HCT116 (cell line): ENCODE measurements at regions not wholly inside any gene's neighbourhood (a gene's known extent, or its start where the extent isn't known, plus 50 kb on each side); places are given as distances from the start of the nearest gene placed in this dataset.

Experiments
- ATAC-seq: fragments of 200-7000 bp; cut with Tn5 transposase; 2 replicates; pipeline ENCODE4 v1.9.1; 2020; ENCODE audit warnings: mild to moderate bottlenecking, moderate library complexity
- BruUV-seq: library from RNA; stranded (reverse); fragments of 400-500 nt; replicated peaks from 2 replicates; lab custom pipeline; 2021; lab: Mats Ljungman, UMichigan
- CTCF ChIA-PET: fragments of 300-600 bp; sonication (Branson Sonifier 250); formaldehyde crosslinking; loops from one replicate; lab custom pipeline; 2021; ENCODE audit warnings: antibody characterized with exemption; lab: Charles Lee
- POLR2A ChIA-PET: fragments of 300-600, 350-600 bp; sonication (Branson Sonifier 250); formaldehyde crosslinking; loops from one replicate; lab custom pipeline; 2021; ENCODE audit warnings: antibody characterized with exemption; lab: Charles Lee
- RAD21 ChIA-PET, 2 experiments: fragments of 300-600 bp; sonication (Branson Sonifier 250); formaldehyde crosslinking; loops; one replicate each; lab custom pipeline; 2023; ENCODE audit warnings: low total read pairs in 2 of 2; ENCODE audit not compliant: uncharacterized antibody in 2 of 2, unreplicated experiment in 2 of 2, low non-redundant PET in 1 of 2; lab: Charles Lee
- DNase-seq: peaks from one replicate; pipeline ENCODE4 v3.0.0-alpha.2; 2010; ENCODE audit warnings: low read depth, low spot score
- H2AFZ ChIP-seq: fragments of 200-600 bp; shearing (Covaris generic), sonication (generic); 2 replicates; pipeline ENCODE4 v1.6.1; 2017; ENCODE audit warnings: low read depth, mixed run types, mixed read lengths, antibody characterized with exemption, low read length; ENCODE audit not compliant: poor library complexity, severe bottlenecking
- H3K27ac ChIP-seq: 2 replicates; pipeline ENCODE4 v1.5.1; 2012; ENCODE audit warnings: low read depth, low read length
- H3K27me3 ChIP-seq: fragments of 200-600 bp; sonication (generic); 2 replicates; pipeline ENCODE4 v1.6.1; 2016; ENCODE audit warnings: mixed run types, low read length, mixed read lengths; ENCODE audit not compliant: insufficient read depth
- H3K36me3 ChIP-seq, 2 experiments: fragments of 200-500 bp in 1 of 2; fragments of 200-600 bp in 1 of 2; sonication (Bioruptor generic) in 1 of 2; sonication (generic) in 1 of 2; 2 replicates each; pipeline versions ENCODE4 v1.5.1 to v1.6.1; 2014 to 2016; ENCODE audit warnings: low read length in 2 of 2, inconsistent platforms in 1 of 2, mixed read lengths in 1 of 2, mixed run types in 1 of 2; ENCODE audit not compliant: insufficient read depth in 2 of 2, control insufficient read depth in 1 of 2
- H3K4me1 ChIP-seq, 2 experiments: fragments of 200-600 bp in 1 of 2; sonication (generic) in 1 of 2; 2 replicates each; pipeline versions ENCODE4 v1.5.1 to v1.6.1; 2012 to 2017; ENCODE audit warnings: low read length in 2 of 2, inconsistent platforms in 1 of 2, mild to moderate bottlenecking in 1 of 2, mixed read lengths in 1 of 2, mixed run types in 1 of 2, moderate library complexity in 1 of 2; ENCODE audit not compliant: insufficient read depth in 2 of 2, control insufficient read depth in 1 of 2
- H3K4me2 ChIP-seq: fragments of 200-600 bp; sonication (generic); 2 replicates; pipeline ENCODE4 v1.6.1; 2017; ENCODE audit warnings: mixed run types, low read length, mixed read lengths
- H3K4me3 ChIP-seq, 2 experiments: fragments of 200-600 bp in 1 of 2; sonication (generic) in 1 of 2; replicated peaks in 1 of 2; 2 replicates each; pipeline ENCODE4 v1.5.1; 2011 to 2016; ENCODE audit warnings: low read length in 2 of 2, control low read depth in 1 of 2, low read depth in 1 of 2, mild to moderate bottlenecking in 1 of 2, mixed read lengths in 1 of 2, mixed run types in 1 of 2
- H3K79me2 ChIP-seq: fragments of 200-600 bp; sonication (generic); 2 replicates; pipeline ENCODE4 v1.6.1; 2017; ENCODE audit warnings: mild to moderate bottlenecking, mixed run types, low read length, moderate library complexity, mixed read lengths; ENCODE audit not compliant: insufficient read depth
- H3K9ac ChIP-seq: fragments of 200-600 bp; sonication (generic); 2 replicates; pipeline ENCODE4 v1.6.1; 2016; ENCODE audit warnings: low read length, mixed read lengths
- H3K9me2 ChIP-seq: fragments of 200-600 bp; sonication (generic), shearing (Covaris generic); 2 replicates; pipeline ENCODE4 v1.6.1; 2017; ENCODE audit warnings: mixed run types, mild to moderate bottlenecking, moderate library complexity; ENCODE audit not compliant: insufficient read depth
- H3K9me3 ChIP-seq, 2 experiments: fragments of 200-500 bp in 1 of 2; fragments of 200-600 bp in 1 of 2; sonication (Bioruptor generic) in 1 of 2; sonication (generic) in 1 of 2; 2 replicates each; pipeline ENCODE4 v1.6.1; 2014 to 2017; ENCODE audit warnings: low read length in 2 of 2, mixed read lengths in 2 of 2, inconsistent platforms in 1 of 2, low read depth in 1 of 2, mild to moderate bottlenecking in 1 of 2, mixed run types in 1 of 2, moderate library complexity in 1 of 2; ENCODE audit not compliant: control insufficient read depth in 1 of 2, insufficient read depth in 1 of 2
- H4K20me1 ChIP-seq: fragments of 200-600 bp; sonication (generic), shearing (Covaris generic); 2 replicates; pipeline ENCODE4 v1.6.1; 2017; ENCODE audit warnings: mixed run types, mild to moderate bottlenecking, moderate library complexity; ENCODE audit not compliant: insufficient read depth
- CBX3 ChIP-seq: IDR thresholded peaks from 2 replicates; pipeline ENCODE4 v1.6.1; 2012; ENCODE audit warnings: low read depth
- EGR1 ChIP-seq: IDR thresholded peaks from 2 replicates; pipeline ENCODE4 v1.6.1; 2012; ENCODE audit warnings: low read depth
- ELF1 ChIP-seq: IDR thresholded peaks from 2 replicates; pipeline ENCODE4 v1.6.1; 2012; ENCODE audit warnings: low read depth, borderline replicate concordance
- EZH2phosphoT487 ChIP-seq: fragments of 200-600 bp; IDR thresholded peaks from 2 replicates; pipeline ENCODE4 v1.6.1; 2018; ENCODE audit warnings: antibody characterized with exemption, borderline replicate concordance
- FOSL1 ChIP-seq: IDR thresholded peaks from 2 replicates; pipeline ENCODE4 v1.6.1; 2012; ENCODE audit warnings: low read depth
- JUND ChIP-seq: IDR thresholded peaks from 2 replicates; pipeline ENCODE4 v1.6.1; 2012
- POLR2A ChIP-seq: IDR thresholded peaks from 2 replicates; pipeline ENCODE4 v1.7.0; 2011; ENCODE audit warnings: borderline replicate concordance; ENCODE audit not compliant: insufficient read depth, insufficient read length; ENCODE audit errors: extremely low read depth
- POLR2AphosphoS5 ChIP-seq: IDR thresholded peaks from 2 replicates; pipeline ENCODE4 v1.6.1; 2011; ENCODE audit warnings: mild to moderate bottlenecking, low read depth, low read length, moderate library complexity
- RAD21 ChIP-seq: IDR thresholded peaks from 2 replicates; pipeline ENCODE4 v1.6.1; 2012; ENCODE audit warnings: low read depth, mild to moderate bottlenecking
- SIN3A ChIP-seq: IDR thresholded peaks from 2 replicates; pipeline ENCODE4 v1.6.1; 2012; ENCODE audit warnings: low read depth
- SP1 ChIP-seq: IDR thresholded peaks from 2 replicates; pipeline ENCODE4 v1.6.1; 2012; ENCODE audit warnings: low read depth
- SRF ChIP-seq: IDR thresholded peaks from 2 replicates; pipeline ENCODE4 v1.6.1; 2012; ENCODE audit warnings: low read depth
- YY1 ChIP-seq: IDR thresholded peaks from 2 replicates; pipeline ENCODE4 v1.6.1; 2011; ENCODE audit warnings: low read length, low read depth, moderate library complexity, mild to moderate bottlenecking; ENCODE audit not compliant: insufficient replicate concordance; ENCODE audit errors: extremely low read depth
- ZFX ChIP-seq: fragments of 450-650 bp; IDR thresholded peaks from 2 replicates; pipeline ENCODE4 v1.6.1; 2017
- intact Hi-C: fragments of 100-400 bp; cut with micrococcal nuclease; formaldehyde crosslinking; loops from 2 replicates; pipeline ENCODE4 v1.10.0; 2022
- TF ChIP-seq, protein P1 (sequence below): IDR thresholded peaks from 2 replicates; pipeline ENCODE4 v1.6.1; 2012
- TF ChIP-seq, protein P2 (sequence below): IDR thresholded peaks from 2 replicates; pipeline ENCODE4 v1.6.1; 2011; ENCODE audit warnings: mild to moderate bottlenecking, low read length, moderate library complexity; ENCODE audit not compliant: insufficient replicate concordance; ENCODE audit errors: extremely low read depth
- TF ChIP-seq, protein P3 (sequence below): IDR thresholded peaks from 2 replicates; pipeline ENCODE4 v1.6.1; 2012; ENCODE audit warnings: low read depth
- TF ChIP-seq, protein P4 (sequence below): IDR thresholded peaks from 2 replicates; pipeline ENCODE4 v1.6.1; 2012

DNA sequence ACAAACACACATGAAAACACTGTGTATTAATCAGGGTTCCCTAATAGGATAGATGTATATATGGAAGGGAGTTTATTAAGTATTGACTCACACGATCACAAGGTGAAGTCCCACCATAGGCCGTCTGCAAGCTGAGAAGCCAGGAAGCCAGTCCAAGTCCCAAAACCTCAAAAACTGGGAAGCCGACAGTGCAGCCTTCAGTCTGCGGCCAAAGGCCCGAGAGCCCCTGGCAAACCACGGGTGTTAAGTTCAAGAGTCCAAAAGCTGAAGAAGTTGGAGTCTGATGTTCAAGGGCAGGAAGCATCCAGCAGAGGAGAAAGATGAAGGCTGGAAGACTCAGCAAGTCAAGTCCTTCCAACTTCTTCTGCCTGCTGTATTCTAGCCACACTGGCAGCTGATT is 1085.0 kb upstream of the TMEM132C start:
- Histone ChIP-seq H3K4me3 (no peak overlapping the region), H3K9ac (no peak overlapping the region), H3K4me2 (no peak overlapping the region), H3K9me2 (no peaks in the 10 kb centered on the region), H3K27ac (no peak overlapping the region), H3K4me1 (no peaks in the 10 kb centered on the region), H3K79me2 (no peaks in the 10 kb centered on the region), H3K36me3 (no peaks in the 10 kb centered on the region), H2AFZ (no peak overlapping the region), H4K20me1 (no peaks in the 10 kb centered on the region)
- ChIA-PET RAD21 (no interaction called here), CTCF (no interaction called here), POLR2A (no interaction called here)
- no peak for DNase-seq
- no TSS peak for BruUV-seq
- TF ChIP-seq FOSL1 (no peak), POLR2A (no peak), EZH2phosphoT487 (no peak), RAD21 (no peak), ZFX (no peak), SIN3A (no peak), EGR1 (no peak), POLR2AphosphoS5 (no peak), SRF (no peak), YY1 (no peak), ELF1 (no peak), JUND (no peak), CBX3 (no peak), SP1 (no peak)
- TF ChIP-seq, protein P1, sequence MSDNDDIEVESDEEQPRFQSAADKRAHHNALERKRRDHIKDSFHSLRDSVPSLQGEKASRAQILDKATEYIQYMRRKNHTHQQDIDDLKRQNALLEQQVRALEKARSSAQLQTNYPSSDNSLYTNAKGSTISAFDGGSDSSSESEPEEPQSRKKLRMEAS: no peak
- TF ChIP-seq, protein P2, sequence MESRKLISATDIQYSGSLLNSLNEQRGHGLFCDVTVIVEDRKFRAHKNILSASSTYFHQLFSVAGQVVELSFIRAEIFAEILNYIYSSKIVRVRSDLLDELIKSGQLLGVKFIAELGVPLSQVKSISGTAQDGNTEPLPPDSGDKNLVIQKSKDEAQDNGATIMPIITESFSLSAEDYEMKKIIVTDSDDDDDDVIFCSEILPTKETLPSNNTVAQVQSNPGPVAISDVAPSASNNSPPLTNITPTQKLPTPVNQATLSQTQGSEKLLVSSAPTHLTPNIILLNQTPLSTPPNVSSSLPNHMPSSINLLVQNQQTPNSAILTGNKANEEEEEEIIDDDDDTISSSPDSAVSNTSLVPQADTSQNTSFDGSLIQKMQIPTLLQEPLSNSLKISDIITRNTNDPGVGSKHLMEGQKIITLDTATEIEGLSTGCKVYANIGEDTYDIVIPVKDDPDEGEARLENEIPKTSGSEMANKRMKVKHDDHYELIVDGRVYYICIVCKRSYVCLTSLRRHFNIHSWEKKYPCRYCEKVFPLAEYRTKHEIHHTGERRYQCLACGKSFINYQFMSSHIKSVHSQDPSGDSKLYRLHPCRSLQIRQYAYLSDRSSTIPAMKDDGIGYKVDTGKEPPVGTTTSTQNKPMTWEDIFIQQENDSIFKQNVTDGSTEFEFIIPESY: no peak
- TF ChIP-seq, protein P3, sequence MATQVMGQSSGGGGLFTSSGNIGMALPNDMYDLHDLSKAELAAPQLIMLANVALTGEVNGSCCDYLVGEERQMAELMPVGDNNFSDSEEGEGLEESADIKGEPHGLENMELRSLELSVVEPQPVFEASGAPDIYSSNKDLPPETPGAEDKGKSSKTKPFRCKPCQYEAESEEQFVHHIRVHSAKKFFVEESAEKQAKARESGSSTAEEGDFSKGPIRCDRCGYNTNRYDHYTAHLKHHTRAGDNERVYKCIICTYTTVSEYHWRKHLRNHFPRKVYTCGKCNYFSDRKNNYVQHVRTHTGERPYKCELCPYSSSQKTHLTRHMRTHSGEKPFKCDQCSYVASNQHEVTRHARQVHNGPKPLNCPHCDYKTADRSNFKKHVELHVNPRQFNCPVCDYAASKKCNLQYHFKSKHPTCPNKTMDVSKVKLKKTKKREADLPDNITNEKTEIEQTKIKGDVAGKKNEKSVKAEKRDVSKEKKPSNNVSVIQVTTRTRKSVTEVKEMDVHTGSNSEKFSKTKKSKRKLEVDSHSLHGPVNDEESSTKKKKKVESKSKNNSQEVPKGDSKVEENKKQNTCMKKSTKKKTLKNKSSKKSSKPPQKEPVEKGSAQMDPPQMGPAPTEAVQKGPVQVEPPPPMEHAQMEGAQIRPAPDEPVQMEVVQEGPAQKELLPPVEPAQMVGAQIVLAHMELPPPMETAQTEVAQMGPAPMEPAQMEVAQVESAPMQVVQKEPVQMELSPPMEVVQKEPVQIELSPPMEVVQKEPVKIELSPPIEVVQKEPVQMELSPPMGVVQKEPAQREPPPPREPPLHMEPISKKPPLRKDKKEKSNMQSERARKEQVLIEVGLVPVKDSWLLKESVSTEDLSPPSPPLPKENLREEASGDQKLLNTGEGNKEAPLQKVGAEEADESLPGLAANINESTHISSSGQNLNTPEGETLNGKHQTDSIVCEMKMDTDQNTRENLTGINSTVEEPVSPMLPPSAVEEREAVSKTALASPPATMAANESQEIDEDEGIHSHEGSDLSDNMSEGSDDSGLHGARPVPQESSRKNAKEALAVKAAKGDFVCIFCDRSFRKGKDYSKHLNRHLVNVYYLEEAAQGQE: no peak
- TF ChIP-seq, protein P4, sequence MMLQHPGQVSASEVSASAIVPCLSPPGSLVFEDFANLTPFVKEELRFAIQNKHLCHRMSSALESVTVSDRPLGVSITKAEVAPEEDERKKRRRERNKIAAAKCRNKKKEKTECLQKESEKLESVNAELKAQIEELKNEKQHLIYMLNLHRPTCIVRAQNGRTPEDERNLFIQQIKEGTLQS: no peak
- TF ChIP-seq, all 23 proteins: peak for 0
- no peak for ATAC-seq
- Histone ChIP-seq H3K27me3 (no peaks in the 10 kb centered on the region), H3K9me3 (peaks cover 7 to 8% of the 10 kb centered on the region in 2 experiments; a peak in 2 of 4 replicates)
- intact Hi-C loops: no loop called here
